Endothelial cell of umbilical vein (primary cell): ENCODE measurements at regions not wholly inside any gene's neighbourhood (a gene's known extent, or its start where the extent isn't known, plus 50 kb on each side); places are given as distances from the start of the nearest gene placed in this dataset.
A peak's percentile ranks its signal among the peaks of the same experiment; 100 is the strongest.

Experiments
- BruUV-seq: library from RNA; stranded (reverse); fragments of 400-500 nt; replicated peaks from 2 replicates; lab custom pipeline; 2021; lab: Mats Ljungman, UMichigan
- CTCF ChIA-PET: fragments of 300-600, 350-600 bp; sonication (Branson Sonifier 250); formaldehyde crosslinking; loops from one replicate; lab custom pipeline; 2021; ENCODE audit warnings: antibody characterized with exemption, inconsistent platforms; lab: Charles Lee
- POLR2A ChIA-PET: fragments of 300-600, 350-600 bp; sonication (Branson Sonifier 250); formaldehyde crosslinking; loops from one replicate; lab custom pipeline; 2021; ENCODE audit warnings: antibody characterized with exemption, inconsistent platforms; lab: Charles Lee
- DNase-seq: peaks from one replicate; pipeline ENCODE4 v3.0.0-alpha.2; 2011; ENCODE audit warnings: low read depth, low spot score
- FAIRE-seq: peaks from 2 replicates; lab custom pipeline; 2011; peaks lifted over from hg19 to GRCh38; lab: Jason Lieb, UNC
- H2AFZ ChIP-seq: 2 replicates; pipeline ENCODE4 v1.6.0; 2012; ENCODE audit warnings: low read depth, low read length, control low read depth, inconsistent platforms
- H3K27ac ChIP-seq: 2 replicates; pipeline ENCODE4 v1.5.1; 2011; ENCODE audit warnings: low read depth, mild to moderate bottlenecking, control low read depth, low read length, moderate library complexity; ENCODE audit not compliant: insufficient read depth
- H3K27me3 ChIP-seq, 2 experiments: 2 replicates each; pipeline versions ENCODE4 v1.6.0 to v1.6.1; 2011; ENCODE audit warnings: low read length in 2 of 2, mixed read lengths in 1 of 2; ENCODE audit not compliant: control insufficient read depth in 2 of 2, insufficient read depth in 2 of 2
- H3K36me3 ChIP-seq, 2 experiments: 2 replicates in 1 of 2; 3 replicates in 1 of 2; pipeline ENCODE4 v1.5.1; 2011; ENCODE audit warnings: low read length in 2 of 2, mild to moderate bottlenecking in 1 of 2, moderate library complexity in 1 of 2; ENCODE audit not compliant: control insufficient read depth in 2 of 2, insufficient read depth in 2 of 2; ENCODE audit errors: extremely low read depth in 1 of 2
- H3K4me1 ChIP-seq: 3 replicates; pipeline ENCODE4 v1.5.1; 2011; ENCODE audit warnings: mild to moderate bottlenecking, low read length; ENCODE audit not compliant: control insufficient read depth, insufficient read depth; ENCODE audit errors: extremely low read depth
- H3K4me2 ChIP-seq: 2 replicates; pipeline ENCODE4 v1.6.1; 2011; ENCODE audit warnings: low read length, control low read depth, mixed read lengths; ENCODE audit not compliant: insufficient read depth
- H3K4me3 ChIP-seq, 3 experiments: fragments of 200-600 bp in 1 of 3; sonication (generic), shearing (Covaris generic) in 1 of 3; replicated peaks in 1 of 3; 2 replicates each; pipeline ENCODE4 v1.5.1; 2011 to 2016; ENCODE audit warnings: control low read depth in 3 of 3, low read length in 3 of 3, mild to moderate bottlenecking in 2 of 3, inconsistent platforms in 1 of 3, low read depth in 1 of 3, moderate library complexity in 1 of 3; ENCODE audit not compliant: insufficient read depth in 1 of 3
- H3K79me2 ChIP-seq: 2 replicates; pipeline ENCODE4 v1.6.0; 2012; ENCODE audit warnings: low read length, inconsistent platforms; ENCODE audit not compliant: control insufficient read depth, insufficient read depth
- H3K9ac ChIP-seq: replicated peaks from 2 replicates; pipeline ENCODE3; 2011; ENCODE audit warnings: low read length, control low read depth; ENCODE audit not compliant: insufficient read depth; ENCODE audit errors: extremely low read depth
- H3K9me1 ChIP-seq: replicated peaks from 3 replicates; pipeline ENCODE4 v1.6.0; 2011; ENCODE audit warnings: mild to moderate bottlenecking, low read length; ENCODE audit not compliant: control insufficient read depth, insufficient read depth; ENCODE audit errors: extremely low read depth
- H3K9me3 ChIP-seq: replicated peaks from 2 replicates; pipeline ENCODE4 v1.5.1; 2012; ENCODE audit warnings: low read length, inconsistent platforms; ENCODE audit not compliant: control insufficient read depth, insufficient read depth
- H4K20me1 ChIP-seq: replicated peaks from 2 replicates; pipeline ENCODE3; 2011; ENCODE audit warnings: mild to moderate bottlenecking, low read length; ENCODE audit not compliant: control insufficient read depth, insufficient read depth; ENCODE audit errors: extremely low read depth
- EZH2 ChIP-seq: IDR thresholded peaks from 2 replicates; pipeline ENCODE4 v1.6.1; 2012; ENCODE audit warnings: borderline replicate concordance, low read depth, mild to moderate bottlenecking, moderate library complexity, low read length, inconsistent platforms; ENCODE audit not compliant: severe bottlenecking
- FOS ChIP-seq: IDR thresholded peaks from 2 replicates; pipeline ENCODE4 v1.6.1; 2011; ENCODE audit warnings: mild to moderate bottlenecking, low read length, moderate library complexity, borderline replicate concordance; ENCODE audit not compliant: insufficient read depth
- GATA2 ChIP-seq: IDR thresholded peaks from 2 replicates; pipeline ENCODE4 v1.7.0; 2011; ENCODE audit warnings: low read depth, mild to moderate bottlenecking, moderate library complexity, mixed read lengths, low read length; ENCODE audit not compliant: insufficient read length, insufficient read depth
- MYC ChIP-seq: IDR thresholded peaks from one replicate; pipeline ENCODE4 v1.6.1; 2011; ENCODE audit warnings: mild to moderate bottlenecking, low read depth, low read length
- POLR2A ChIP-seq: IDR thresholded peaks from 2 replicates; pipeline ENCODE4 v1.6.1; 2012; ENCODE audit warnings: low read depth, mild to moderate bottlenecking, control low read depth, low read length
- dilution Hi-C: fragments of 300-500 bp; cut with MboI; formaldehyde crosslinking; loops from one replicate; pipeline ENCODE4 v1.15.0; 2019; ENCODE audit warnings: low sequenced_read_pairs; ENCODE audit not compliant: extremely low pct_ligation_motif_present
- intact Hi-C: fragments of 100-400 bp; cut with micrococcal nuclease; formaldehyde crosslinking; loops from one replicate; pipeline ENCODE4 v1.10.0; 2022
- TF ChIP-seq, protein P1 (sequence below), 2 donors: IDR thresholded peaks; 1 replicate in 1 of 2; 2 replicates in 1 of 2; pipeline ENCODE4 v1.5.1; 2011; ENCODE audit warnings: low read length in 2 of 2, mild to moderate bottlenecking in 2 of 2, moderate library complexity in 2 of 2, control low read depth in 1 of 2, inconsistent platforms in 1 of 2, low read depth in 1 of 2; ENCODE audit not compliant: insufficient read depth in 1 of 2; ENCODE audit errors: extremely low read depth in 1 of 2

DNA sequence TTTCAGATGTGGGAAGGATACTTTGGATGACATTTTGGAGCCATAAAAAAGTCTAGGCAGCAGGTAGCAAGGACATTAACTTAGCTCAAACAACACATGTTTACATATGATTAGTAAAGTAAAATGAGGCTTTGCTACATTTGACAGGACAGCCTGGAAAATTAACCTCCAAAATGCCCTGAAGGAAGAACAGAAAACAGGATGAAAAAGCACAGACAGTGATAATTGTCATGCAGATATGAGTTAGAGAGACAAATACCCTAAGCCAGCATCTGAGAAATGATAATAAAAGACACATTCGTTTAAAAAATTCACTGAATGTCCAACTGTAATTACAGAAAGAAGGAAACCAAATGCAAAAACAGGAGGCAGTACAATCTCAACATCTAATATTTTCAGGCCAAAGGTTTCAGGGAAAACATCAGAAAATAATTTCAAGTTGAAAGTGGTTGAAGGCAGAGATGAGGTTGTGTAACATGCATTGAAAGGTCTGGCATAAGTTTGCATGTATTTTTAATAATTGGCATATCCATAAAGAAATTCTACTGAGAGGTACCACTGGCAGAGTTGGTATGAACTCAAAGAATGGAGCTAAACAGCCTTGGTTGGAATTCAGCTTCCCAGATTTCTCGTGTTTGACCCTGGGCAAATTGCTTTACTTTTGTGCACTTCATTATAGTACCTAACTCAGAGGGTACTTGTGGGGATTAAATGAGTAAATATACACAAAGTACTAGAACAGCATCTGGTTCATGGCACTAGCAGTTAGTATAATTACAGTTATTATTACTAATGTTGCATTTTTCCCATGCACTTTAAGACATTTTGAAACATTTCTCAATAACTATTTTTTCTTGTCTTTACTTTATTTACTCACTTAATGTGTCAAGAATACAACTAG lies 54.4 kb upstream of the MAP9 start:
- Histone ChIP-seq H2AFZ (no peak overlapping the region), H3K9me3 (no peaks in the 10 kb centered on the region), H3K27ac (no peak overlapping the region), H3K4me1 (no peaks in the 10 kb centered on the region), H3K4me2 (no peak overlapping the region), H3K4me3 (no peak overlapping the region), H4K20me1 (no peaks in the 10 kb centered on the region), H3K9me1 (no peaks in the 10 kb centered on the region), H3K27me3 (no peaks in the 10 kb centered on the region), H3K9ac (no peak overlapping the region), H3K36me3 (no peaks in the 10 kb centered on the region), H3K79me2 (no peaks in the 10 kb centered on the region)
- FAIRE-seq: no peak
- no peak for TF ChIP-seq FOS
- TF ChIP-seq MYC: no peak
- TF ChIP-seq, protein P1, sequence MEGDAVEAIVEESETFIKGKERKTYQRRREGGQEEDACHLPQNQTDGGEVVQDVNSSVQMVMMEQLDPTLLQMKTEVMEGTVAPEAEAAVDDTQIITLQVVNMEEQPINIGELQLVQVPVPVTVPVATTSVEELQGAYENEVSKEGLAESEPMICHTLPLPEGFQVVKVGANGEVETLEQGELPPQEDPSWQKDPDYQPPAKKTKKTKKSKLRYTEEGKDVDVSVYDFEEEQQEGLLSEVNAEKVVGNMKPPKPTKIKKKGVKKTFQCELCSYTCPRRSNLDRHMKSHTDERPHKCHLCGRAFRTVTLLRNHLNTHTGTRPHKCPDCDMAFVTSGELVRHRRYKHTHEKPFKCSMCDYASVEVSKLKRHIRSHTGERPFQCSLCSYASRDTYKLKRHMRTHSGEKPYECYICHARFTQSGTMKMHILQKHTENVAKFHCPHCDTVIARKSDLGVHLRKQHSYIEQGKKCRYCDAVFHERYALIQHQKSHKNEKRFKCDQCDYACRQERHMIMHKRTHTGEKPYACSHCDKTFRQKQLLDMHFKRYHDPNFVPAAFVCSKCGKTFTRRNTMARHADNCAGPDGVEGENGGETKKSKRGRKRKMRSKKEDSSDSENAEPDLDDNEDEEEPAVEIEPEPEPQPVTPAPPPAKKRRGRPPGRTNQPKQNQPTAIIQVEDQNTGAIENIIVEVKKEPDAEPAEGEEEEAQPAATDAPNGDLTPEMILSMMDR (IDR thresholded peaks at IDR 0.05; ENCODE audit: extremely low read depth in 1 of 2, insufficient read depth in 1 of 2, low read depth in 1 of 2, low read length in 2 of 2): no peak
- TF ChIP-seq POLR2A: no peak
- no peak for TF ChIP-seq GATA2
- POLR2A ChIA-PET: no interaction called here
- dilution Hi-C loops: no loop called here
- CTCF ChIA-PET: interaction anchor here (0.8 kb wide), 1 partner anchor 10 kb away, joined by 3 read pairs; no protein-coding TSS in a partner anchor
- intact Hi-C loops: no loop called here
- no TSS peak for BruUV-seq
- DNase-seq: no peak

DNA sequence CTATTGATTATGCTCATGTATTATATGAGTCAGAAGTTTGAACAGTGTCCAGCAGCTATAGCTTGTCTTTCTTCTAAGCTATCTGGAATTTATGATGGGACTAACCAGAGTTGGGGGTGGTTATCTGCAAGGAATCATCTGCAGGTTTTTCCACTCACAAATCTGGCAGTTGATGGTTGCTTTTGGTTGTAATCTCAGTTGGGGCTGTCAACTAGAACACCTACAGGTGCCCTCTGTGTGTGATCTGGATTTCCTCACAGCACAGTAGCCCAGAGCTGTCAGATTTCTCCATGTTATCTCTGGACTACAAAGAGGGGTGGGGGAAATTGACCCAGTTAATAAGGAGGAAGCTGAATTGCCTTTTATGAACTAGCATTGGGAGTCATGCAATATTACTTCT lies 51.4 kb upstream of the MAP9 start:
- Histone ChIP-seq H3K79me2 (no peaks in the 10 kb centered on the region), H3K4me2 (no peak overlapping the region), H3K27me3 (no peaks in the 10 kb centered on the region), H2AFZ (no peak overlapping the region), H4K20me1 (no peaks in the 10 kb centered on the region), H3K9me1 (no peaks in the 10 kb centered on the region), H3K4me1 (no peaks in the 10 kb centered on the region), H3K4me3 (no peak overlapping the region), H3K36me3 (no peaks in the 10 kb centered on the region), H3K27ac (no peak overlapping the region), H3K9me3 (no peaks in the 10 kb centered on the region), H3K9ac (no peak overlapping the region)
- ChIA-PET POLR2A (no interaction called here), CTCF (interaction anchor here (2.0 kb wide), 1 partner anchor 359 kb away, joined by 6 read pairs; no protein-coding TSS in a partner anchor)
- BruUV-seq: no TSS peak
- peak; percentile 7 for DNase-seq
- no peak for TF ChIP-seq EZH2
- intact Hi-C loops (no loop called here), dilution Hi-C loops (no loop called here)
- peak; percentile 33 for FAIRE-seq
